ENCODE measurements at regions not wholly inside any gene's neighbourhood (a gene's known extent, or its start where the extent isn't known, plus 50 kb on each side); places are given as distances from the start of the nearest gene placed in this dataset.
"Not testable (repeated sequence)": the region's sequence is repeated elsewhere in the genome, so short reads cannot be mapped to it uniquely, and the experiment has no call there.

DNA sequence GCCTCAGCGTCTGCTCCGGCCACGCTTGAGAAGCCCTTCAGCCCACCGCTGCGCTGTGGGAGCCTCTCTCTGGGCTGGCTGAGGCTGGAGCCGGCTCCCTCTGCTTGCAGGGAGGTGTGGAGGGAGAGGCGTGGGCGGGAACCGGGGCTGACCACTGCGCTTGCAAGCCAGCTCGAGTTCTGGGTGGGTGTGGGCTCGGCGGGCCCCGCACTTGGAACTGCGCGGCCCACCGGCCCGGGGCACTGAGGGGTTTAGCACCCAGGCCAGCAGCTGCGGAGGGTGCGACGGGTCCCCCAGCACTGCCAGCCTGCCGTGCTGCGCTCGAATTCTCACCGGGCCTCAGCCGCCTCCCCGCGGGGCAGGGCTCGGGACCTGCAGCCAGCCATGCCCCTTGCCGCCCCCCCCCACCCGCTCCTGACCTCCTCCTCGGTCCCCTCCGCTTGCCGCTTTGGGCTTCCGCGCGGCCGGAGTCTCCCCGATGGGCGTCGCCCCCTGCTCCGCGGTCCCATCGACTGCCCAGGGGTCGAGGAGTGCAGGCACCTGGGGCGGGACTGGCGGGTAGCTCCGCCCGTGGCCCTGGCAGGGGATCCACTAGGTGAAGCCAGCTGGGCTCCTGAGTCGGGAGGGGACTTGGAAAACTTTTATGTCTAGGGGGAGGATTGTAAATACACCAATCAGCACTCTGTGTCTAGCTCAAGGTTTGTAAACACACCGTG is 106.7 kb downstream of the RAP2B start:
- DNase-seq, result no peak

DNA sequence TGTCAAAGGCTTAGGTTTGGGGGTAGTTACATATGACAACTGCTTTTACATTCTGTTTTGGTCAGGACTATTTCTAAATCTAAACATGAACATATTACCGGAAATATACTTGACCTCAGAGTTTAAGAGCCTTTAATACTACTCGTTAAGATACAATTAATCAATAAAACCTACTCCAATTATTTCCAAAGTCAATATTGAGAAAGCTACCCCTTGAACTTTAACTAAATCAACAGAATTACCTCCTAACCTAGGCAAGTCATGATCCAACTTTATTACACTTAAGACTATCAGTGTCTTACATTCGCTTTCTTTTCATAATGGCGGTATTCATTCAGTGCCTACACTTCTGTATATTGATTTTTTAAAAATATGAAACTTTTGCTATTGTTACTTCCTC is 107.7 kb downstream of the RAP2B start:
- DNase-seq, result no peak

DNA sequence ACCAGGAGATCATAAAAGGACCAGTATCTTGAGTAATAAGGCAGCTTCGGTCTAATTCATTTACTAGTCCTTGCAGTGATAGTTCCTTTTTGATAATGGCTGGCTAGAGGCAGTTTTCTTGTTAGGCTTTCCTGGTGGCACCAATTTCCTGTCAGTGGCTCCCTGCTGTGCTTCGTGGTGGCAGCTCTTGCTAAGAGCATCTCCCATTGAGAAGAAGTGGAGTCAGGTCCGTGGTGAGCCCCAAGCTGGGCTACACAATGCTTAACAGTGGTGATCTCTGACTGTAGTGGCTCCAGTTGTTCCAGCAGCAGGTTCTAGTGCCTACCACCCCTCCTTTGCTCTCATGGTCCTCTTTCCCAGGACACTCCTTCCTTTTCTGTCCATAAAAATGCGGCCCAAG is 111.2 kb downstream of the RAP2B start:
- no peak for DNase-seq

DNA sequence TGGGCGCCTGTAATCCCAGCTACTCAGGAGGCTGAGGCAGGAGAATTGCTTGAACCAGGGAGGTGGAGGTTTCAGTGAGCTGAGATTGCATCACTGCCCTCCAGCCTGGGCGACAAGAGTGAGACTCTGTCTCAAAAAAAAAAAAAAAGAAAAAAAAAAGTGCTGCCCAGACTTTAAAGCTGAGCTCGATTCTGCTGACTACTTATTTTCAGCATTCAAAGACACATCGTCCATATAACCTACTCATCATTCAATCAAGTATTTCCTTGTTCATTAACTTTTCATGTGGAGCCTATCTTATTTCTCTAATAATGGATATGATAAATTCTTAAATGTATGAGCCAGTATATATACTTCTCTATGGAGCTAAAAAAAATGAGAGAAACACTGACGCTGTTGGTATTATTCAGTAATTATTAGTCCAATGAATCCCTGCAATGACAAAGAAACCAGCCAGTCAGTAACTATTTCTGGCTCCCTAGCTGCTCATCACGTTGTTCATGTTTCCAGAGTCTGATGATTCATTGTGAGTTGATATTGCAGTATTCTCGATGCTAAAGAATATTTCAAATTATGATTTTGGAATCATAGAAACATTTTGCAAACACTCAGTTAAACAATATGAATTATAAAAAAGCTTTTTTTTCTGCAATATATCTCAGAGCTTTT is 111.9 kb downstream of the RAP2B start:
- no peak for DNase-seq

DNA sequence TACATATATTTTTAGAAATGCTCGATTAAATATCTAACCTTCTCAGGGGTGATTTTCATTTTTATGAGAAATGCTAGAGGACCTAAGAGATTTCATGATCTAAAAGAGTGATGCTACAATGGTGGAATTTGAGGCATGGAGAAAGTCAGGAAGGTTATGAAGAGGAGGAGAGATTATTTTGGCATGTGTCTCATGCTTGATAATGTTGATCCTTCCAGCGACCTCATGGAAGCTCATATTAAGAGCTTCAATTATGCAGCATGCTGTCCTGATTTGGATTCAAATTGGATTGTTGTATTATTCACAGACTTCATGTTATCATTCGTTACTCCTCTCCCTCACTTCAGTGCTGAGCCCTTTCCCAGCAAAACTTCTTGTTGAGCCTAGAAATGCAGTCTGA is 112.5 kb downstream of the RAP2B start:
- DNase-seq, result no peak

DNA sequence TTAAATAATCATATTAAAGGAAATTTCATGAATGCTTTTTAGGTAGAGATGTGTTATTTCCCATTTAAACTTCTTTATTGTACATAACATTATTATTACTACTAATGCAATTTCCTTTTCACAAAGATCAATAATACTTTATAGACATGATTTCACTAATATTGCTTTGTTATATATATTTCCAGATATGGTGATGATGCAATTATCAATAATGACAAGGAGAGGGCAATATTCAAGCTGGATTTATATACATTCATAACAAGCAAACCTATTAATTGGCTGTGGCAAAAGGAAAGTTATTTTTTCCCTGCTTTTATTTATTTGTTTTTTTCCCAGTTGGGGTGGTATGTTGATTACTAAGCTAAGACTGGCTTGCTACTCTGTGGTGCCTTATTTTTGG is 113.5 kb downstream of the RAP2B start:
- DNase-seq, result no peak

DNA sequence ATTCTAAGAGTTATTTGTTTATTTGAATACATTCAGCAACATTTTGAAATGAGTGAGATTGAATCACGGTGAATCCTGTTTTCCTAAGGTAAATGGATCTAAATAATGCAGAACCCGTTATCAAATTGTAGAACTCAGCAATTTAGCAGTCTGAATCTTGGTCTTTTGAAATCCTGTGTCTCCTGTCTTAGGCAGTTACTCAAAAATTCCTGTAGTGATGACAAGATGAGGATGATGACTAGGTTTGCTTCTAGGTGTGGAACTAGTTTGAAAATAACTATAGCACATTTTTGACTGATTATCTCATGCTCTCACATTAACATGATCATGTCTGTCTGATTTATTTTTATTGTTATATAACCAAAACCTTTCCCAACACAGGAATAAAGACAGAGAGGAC is 115.0 kb downstream of the RAP2B start:
- DNase-seq, result no peak

DNA sequence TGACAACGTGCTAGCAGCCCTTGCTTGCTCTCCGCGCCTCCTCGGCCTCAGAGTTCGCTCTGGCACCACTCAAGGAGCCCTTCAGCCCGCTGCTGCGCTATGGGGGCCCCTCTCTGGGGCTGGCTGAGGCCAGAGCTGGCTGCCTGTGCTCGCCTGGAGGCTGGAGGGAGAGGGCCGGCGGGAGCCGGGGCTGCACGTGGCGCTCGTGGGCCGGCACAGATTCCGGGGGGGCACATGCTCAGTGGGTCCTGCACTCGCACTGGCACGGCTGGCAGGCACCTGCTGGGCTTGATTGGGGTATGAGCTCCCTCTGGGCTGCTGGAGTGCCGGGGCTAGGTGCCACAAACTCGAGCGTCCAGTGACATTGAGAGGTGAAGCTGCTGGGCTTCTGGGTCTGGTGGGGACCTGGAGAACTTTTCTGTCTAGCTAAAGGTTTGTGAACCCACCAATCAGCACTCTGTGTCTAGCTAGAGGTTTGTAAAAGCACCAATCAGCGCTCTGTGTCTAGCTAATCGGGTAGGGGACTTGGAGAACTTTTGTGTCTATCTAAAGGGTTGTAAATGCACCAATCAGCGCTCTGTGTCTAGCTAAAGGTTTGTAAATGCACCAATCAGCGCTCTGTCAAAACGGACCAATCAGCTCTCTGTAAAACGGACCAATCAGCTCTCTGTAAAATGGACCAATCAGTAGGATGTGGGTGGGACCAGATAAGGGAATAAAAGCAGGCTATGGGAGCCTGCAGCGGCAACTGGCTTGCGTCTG is 119.4 kb downstream of the RAP2B start:
- DNase-seq, result not testable (repeated sequence)

DNA sequence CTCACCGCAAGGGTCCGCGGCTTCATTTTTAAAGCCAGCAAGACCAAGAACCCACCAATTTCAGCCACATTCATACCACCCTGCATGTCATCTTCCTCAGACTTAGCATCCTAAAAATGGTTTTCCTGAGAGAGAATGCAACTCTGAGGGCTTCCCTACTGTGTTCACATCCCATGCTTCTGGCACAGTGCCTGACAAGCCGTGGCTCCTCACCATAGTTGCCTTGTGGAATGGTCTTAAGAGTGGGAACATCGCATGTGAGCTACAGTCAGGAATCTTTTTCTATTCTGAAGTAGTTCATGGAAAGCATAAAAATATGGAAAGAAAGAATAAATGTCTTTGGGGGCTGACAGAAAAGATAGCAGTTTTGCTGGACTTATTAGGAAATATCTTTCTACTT is 120.3 kb downstream of the RAP2B start:
- no peak for DNase-seq

DNA sequence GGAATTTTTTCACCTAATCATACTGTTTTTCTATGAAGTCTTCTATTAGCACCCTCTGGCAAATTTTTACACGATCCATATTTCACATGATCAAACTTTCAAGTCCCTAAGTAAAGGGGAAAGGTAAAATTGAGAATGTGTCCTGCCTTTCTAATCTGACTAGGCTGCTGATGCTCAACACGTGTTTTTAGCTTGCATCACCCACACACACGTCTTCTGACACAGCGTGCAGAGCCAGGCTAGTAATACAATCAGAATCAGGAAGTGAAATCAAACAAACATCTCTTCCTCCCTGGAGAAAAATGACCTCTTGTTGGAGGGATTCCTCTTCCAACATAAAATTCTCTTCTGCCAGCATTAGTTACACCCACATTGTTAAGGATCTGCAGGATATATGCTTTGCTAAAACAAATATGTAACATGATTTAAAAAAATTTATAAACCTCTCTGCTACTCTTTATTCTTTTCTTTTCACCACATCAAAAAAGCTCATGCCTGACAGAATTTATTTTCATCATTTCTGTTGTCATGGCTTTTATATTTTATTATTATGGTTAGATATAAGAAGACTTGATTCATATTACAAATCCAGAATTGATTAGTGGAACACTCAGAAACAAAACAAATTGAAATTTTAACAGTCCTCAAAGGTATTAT is 122.4 kb downstream of the RAP2B start:
- peak; percentile 54 for DNase-seq

DNA sequence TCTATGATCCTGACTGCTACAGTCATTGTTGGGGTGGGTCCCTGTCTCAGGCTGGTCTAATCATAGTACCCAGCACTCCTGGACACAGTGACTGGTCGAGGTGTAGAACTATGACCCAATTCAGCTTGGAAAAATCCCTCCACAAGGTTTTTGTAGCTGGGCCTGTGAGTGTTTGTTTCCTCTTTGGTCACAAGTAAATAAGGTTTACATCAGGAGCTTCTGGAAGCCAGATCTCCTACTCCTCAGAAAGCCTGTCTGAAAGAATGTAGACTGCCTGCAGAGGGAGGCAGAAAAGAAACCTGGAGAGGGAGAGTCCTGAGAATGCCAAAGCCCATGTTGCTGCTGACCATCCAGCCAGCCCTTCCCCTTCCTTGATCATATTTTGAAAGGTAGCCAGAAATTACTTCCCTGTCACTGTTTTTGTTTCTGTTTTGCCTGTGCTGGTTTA is 123.2 kb downstream of the RAP2B start:
- peak; percentile 21 for DNase-seq

DNA sequence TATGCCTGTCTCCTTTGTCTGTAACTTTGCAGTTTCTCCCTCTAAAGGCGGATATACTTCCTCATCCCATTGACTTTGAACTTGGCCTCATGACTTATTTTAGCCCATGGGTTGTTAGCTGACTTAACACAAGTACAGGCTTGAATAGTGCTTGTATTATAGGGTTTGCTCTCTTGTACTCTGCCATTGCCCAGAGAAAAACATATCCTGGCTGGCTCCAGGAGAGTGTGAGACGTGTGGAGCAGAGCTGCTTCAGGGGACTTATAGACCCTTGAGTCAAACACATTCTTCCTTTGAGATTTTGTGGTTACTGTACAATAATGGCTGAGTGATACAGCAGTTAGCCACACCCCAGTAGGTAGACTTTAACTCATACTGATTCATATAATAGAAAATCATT is 124.0 kb downstream of the RAP2B start:
- no peak for DNase-seq

DNA sequence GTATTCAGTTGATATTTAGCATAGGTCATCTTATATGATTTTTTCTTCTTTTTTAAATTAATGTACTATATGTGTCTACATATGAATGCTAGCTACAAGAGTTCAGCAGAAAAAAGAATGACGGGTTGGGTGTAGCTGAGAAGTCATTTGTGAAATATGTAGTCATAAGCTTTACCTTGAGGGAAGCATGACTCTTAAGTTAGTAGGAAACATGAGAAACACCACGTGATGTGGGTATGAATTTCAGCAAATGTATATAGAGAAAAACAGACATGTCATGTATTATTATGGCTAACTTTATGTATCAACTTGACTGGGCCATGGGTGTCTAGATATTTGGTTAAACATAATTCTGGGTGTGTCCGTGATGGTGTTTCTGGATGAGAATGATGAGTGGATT is 125.0 kb downstream of the RAP2B start:
- DNase-seq, result no peak

DNA sequence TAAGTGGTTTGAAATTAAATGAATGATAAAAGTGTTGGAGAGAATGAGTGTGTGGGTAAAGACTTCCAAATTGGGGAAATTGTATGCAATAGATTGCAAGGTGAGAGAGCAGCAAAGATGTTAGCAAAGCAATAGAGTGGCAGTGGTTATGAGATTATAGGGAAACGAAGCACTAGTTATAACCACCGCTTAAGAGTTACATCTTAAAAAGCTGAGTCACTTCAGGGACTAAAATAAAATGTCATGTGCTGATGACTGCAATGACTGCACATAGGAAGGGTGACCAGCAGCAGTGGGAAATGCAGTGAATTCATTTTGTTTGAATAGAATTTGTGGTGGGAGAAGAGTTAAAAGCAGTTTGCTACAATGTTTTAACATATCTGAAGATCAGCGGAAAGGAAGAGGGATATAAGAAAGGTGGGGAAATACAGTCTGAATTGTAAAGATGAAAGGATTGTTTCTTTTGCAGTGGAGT is 127.3 kb downstream of the RAP2B start:
- no peak for DNase-seq

DNA sequence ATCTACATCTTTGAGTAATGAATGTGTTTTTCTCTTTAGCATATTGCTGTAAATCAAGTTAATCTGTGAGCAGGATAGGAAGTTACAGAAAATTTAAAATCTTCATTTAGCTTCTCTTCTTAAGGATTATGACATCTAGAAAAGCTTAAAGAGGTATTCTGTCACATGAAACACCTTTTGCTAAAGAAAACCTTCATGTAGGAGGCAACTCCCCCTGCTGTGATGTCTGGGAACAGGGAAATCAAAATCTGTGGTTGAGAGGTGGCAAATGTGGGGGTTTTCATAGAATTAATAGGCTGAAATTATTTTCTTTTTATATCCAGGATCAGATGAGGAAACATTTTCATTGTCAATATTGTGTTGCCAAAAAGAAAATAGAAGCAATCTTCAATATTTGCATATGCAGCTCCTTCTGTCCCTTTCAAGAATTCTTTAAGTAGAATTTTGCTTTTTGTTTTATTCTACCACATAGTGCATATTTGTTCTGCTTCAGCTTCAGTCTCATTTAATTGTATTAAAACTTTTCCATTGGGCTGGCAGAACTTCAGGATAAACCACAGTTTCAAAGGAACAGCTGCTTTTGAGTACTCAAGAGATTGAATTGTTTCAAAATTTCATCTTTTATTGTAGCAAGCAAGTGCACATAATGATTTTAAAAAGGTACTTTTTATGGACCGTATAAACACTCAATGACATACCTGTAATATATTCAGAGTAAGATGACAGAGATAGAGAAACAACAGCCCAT is 128.4 kb downstream of the RAP2B start:
- peak; percentile 53 for DNase-seq

DNA sequence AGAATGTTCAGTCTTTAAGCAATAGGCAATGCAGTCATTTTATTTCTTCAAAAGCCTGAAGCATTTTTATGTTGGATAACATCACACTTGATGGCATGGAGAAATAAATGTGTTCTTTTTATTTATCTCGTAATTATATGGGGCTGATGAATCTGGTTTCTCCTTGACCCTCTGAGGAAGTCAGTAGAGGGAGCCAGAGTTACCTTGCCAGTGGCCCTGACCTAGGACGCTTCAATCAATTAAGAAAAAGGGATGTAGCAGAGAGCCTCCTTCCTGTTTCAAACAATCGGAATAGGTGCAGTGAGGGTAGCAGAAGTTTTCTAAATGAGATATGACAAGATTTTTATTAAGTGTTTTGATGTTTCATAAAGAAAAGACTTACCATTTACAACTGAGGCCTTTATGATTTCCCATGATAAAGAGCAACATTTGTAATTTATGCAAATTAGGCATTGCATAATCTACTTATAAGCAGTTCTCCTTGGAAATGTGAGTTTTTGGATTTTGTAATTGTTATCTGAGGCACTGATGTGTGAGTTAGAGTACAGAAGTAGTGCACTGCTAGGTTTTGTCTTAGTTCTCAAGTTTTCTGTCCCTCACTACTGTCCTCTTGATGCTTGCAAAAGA is 129.1 kb downstream of the RAP2B start:
- peak; percentile 20 for DNase-seq

DNA sequence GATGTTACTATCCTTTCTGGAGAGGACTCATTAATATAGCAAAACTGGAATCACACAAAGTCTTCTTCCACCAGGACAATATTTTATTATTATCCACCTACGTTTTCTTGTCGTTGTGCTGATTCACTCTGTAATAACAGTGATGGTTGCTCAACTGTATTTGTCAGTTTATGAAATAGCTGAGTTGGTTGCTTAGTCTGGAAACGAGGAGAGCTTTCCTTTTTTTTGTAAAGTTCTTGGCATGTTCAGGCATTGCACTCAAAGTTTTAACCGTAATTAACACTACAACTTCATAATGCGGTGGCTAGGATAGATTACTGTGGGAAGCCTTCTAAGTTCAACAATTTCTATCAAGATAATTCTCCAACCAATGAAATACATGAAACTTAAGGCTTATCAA is 131.2 kb downstream of the RAP2B start:
- DNase-seq, result no peak

DNA sequence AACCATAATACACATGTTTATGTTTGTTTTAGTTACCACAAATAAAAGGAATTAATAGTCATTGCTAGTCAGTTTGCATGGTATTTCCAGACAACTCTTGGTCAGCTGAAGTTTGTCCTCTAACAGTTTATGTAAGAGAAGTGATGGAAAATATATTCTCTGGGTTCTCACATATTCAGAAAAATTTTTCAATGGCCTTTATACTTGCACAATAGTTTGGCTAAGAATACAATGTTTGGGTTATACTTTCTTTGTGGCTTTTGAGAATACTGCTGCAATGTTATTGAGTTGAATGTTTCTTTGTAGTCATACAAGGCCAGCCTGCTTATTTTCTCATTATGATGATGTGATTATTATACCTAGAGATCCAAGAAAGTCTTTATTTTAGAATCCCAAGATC is 133.9 kb downstream of the RAP2B start:
- DNase-seq, result no peak

DNA sequence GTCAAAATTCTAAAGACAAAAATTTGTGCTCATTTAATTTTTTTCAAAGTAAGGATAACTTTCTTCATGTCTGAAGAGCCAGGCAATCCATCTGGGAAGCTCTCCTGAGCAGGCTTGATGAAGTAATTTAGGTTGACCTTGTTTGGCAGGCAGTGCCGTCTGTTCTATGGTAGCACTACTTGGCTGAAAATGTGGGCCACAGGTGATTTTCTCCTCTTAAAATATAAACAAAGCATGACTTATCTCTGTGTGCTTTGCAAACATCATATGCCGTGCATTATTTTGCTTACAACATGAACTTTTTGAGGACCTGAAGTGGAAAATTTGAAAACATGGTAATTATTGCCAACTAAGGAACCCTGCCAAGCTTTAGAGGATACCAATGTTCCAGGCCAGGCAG is 143.2 kb downstream of the RAP2B start:
- peak; percentile 13 for DNase-seq

DNA sequence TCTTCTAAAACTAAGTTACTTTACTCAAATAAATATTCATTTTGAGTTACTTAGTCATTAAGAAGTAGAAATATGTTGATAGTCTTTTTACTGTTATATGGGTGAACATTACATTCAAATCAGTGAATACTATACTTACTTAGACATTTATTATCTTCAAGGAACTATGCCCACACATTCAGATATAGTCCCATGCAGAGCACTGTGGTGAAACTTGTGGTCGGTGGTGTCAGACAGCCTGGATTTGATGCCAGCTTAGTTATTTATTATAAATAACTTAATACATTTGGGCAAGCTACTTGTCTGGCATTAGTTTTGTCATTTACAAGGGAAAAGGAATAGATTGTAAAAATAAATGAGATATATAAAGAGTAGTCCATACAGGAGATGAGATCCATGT is 149.5 kb downstream of the RAP2B start:
- no peak for DNase-seq

DNA sequence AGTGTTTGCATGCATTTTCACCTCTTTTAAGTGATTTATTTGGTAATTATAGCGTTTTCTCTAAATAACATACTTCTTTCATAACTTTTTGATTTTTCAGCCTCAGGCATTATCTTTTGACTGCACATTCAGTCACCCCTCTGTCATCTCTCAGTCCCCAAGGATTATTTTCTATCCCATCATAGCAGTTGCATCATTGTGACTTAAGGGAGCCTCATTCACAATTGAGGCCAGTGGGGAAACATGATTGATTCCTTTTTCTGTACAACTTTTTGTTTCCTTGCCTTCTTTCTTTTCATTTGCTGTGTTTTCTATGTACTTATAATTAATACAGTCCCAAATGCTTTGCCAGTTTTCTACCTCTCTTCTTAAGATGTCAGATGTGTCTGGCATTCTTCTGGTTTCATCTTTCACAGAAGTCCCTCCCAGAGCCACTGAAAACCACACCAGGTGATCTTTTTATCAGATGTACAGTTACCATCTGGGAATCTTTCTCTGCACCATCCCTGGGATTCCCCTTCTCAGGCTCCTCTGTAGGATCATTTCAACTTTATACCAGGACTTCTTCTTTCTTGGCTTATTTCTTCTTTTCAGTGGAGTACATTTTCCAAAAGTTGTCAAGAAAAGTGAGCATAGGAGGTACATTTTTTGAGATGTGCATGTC is 151.4 kb downstream of the RAP2B start:
- DNase-seq, result no peak
